Thyroid gland (tissue), 4 donors: ENCODE measurements at regions not wholly inside any gene's neighbourhood (a gene's known extent, or its start where the extent isn't known, plus 50 kb on each side); places are given as distances from the start of the nearest gene placed in this dataset.

ENCODE experiments used
- CTCF ChIP-seq, 6 experiments: fragments of 200-600 bp in 3 of 6; fragments of 450-650 bp in 3 of 6; sonication (generic) in 3 of 6; IDR thresholded peaks; one replicate each; pipeline ENCODE4 v1.5.1; 2016 to 2019; ENCODE audit warnings: antibody characterized with exemption in 6 of 6, mild to moderate bottlenecking in 2 of 6, inconsistent platforms in 1 of 6, moderate library complexity in 1 of 6
- POLR2A ChIP-seq, 2 donors: fragments of 450-650 bp; IDR thresholded peaks; one replicate each; pipeline ENCODE4 v1.6.1; 2017; ENCODE audit warnings: antibody characterized with exemption in 2 of 2, mild to moderate bottlenecking in 2 of 2, moderate library complexity in 1 of 2

- TF ChIP-seq CTCF (IDR thresholded peaks at IDR 0.05) (no peak), POLR2A (IDR thresholded peaks at IDR 0.05) (no peak)
These were observed 134.5 kb upstream of the FIBIN start for GRCh38 chr11:26859416-26859815.
